Lung (tissue), 11 donors: ENCODE measurements at regions not wholly inside any gene's neighbourhood (a gene's known extent, or its start where the extent isn't known, plus 50 kb on each side); places are given as distances from the start of the nearest gene placed in this dataset.
A peak's percentile ranks its signal among the peaks of the same experiment; 100 is the strongest.

Experiments used
- ATAC-seq: fragments of 200-7000 bp; cut with Tn5 transposase; one replicate; pipeline ENCODE4 v1.9.1; 2020; ENCODE audit warnings: moderate number of reproducible peaks; ENCODE audit not compliant: insufficient read depth, low FRiP score
- DNase-seq, 3 donors: peaks; one replicate each; pipeline ENCODE4 v3.0.0-alpha.2; 2013 to 2017
- H3K27ac ChIP-seq, 2 donors: one replicate each; pipeline ENCODE4 v1.5.1; 2013; ENCODE audit warnings: mild to moderate bottlenecking in 2 of 2, moderate library complexity in 2 of 2, control low read depth in 1 of 2, inconsistent platforms in 1 of 2, low read depth in 1 of 2, low read length in 1 of 2
- H3K27me3 ChIP-seq, 3 donors: one replicate each; pipeline ENCODE4 v1.5.1; 2013; ENCODE audit warnings: low read length in 2 of 3; ENCODE audit not compliant: control insufficient read depth in 3 of 3, insufficient read depth in 3 of 3
- H3K36me3 ChIP-seq, 4 donors: one replicate each; pipeline ENCODE4 v1.5.1; 2013; ENCODE audit warnings: low read length in 4 of 4, mild to moderate bottlenecking in 1 of 4, moderate library complexity in 1 of 4; ENCODE audit not compliant: control insufficient read depth in 4 of 4, insufficient read depth in 4 of 4
- H3K4me1 ChIP-seq, 5 donors: one replicate each; pipeline ENCODE4 v1.5.1; 2013; ENCODE audit warnings: low read length in 5 of 5, mild to moderate bottlenecking in 2 of 5, moderate library complexity in 1 of 5; ENCODE audit not compliant: control insufficient read depth in 5 of 5, insufficient read depth in 5 of 5
- H3K4me3 ChIP-seq: one replicate; pipeline ENCODE4 v1.5.1; 2013; ENCODE audit warnings: mild to moderate bottlenecking, control low read depth, moderate library complexity
- H3K9ac ChIP-seq, 2 donors: one replicate each; pipeline ENCODE4 v1.5.1; 2013; ENCODE audit warnings: low read length in 2 of 2, control low read depth in 1 of 2; ENCODE audit not compliant: insufficient read depth in 1 of 2
- H3K9me3 ChIP-seq, 4 donors: one replicate each; pipeline ENCODE4 v1.5.1; 2013; ENCODE audit warnings: low read length in 3 of 4, mild to moderate bottlenecking in 1 of 4, moderate library complexity in 1 of 4; ENCODE audit not compliant: control insufficient read depth in 4 of 4, insufficient read depth in 3 of 4
- WGBS, 2 donors: extraction: QIAGEN DNeasy Blood & Tissue Kit; methylation state at CpG; one replicate each; pipeline ENCODE4 v1.1.7; 2013; 5-methylcytosine and 5-hydroxymethylcytosine counted together
- TF ChIP-seq, protein P1 (sequence below): IDR thresholded peaks from 2 replicates; pipeline ENCODE4 v1.5.1; 2012; ENCODE audit warnings: mild to moderate bottlenecking; ENCODE audit errors: control extremely low read depth, extremely low read depth
- donor health status: control.
- donor health status: control.
- donor health status: Bipolar disorder and iron deficiency.
- donor health status: healthy.
- donor health status: DM: yes; HTN: yes; CAD: no.

DNA sequence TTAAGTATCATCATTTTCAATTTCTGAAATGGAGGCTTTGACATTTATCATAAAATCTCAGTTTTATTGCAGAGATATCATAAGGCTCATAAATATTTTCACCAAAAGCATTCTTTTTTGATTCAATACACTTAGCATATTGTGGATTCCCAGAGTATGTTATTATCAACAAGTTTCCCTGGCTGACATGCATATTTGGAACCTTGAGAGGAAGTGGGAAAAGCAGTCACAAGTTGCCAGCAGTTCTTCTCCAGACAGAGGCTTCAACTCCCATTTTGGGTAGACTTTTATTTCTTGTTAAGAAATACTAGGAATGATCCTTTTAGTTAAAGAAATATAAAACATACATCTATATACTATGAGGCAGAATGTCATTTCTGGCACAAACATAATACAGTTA, 236.5 kb downstream of the ASXL3 start:
- H3K36me3 ChIP-seq = no peaks in the 10 kb centered on the region
- H3K27me3 ChIP-seq = no peaks in the 10 kb centered on the region
- peaks cover 0 to 9% (median 0%) of the 10 kb centered on the region in 5 donors for H3K4me1 ChIP-seq
- ATAC-seq (no peak), DNase-seq (peak in 1 of 3 donors; percentile 35)
- H3K9me3 ChIP-seq = peaks cover 0 to 7% (median 0%) of the 10 kb centered on the region in 4 donors
- H3K9ac ChIP-seq = no peak overlapping the region
- H3K27ac ChIP-seq = no peak overlapping the region
- no peak overlapping the region for H3K4me3 ChIP-seq
- TF ChIP-seq, protein P1, sequence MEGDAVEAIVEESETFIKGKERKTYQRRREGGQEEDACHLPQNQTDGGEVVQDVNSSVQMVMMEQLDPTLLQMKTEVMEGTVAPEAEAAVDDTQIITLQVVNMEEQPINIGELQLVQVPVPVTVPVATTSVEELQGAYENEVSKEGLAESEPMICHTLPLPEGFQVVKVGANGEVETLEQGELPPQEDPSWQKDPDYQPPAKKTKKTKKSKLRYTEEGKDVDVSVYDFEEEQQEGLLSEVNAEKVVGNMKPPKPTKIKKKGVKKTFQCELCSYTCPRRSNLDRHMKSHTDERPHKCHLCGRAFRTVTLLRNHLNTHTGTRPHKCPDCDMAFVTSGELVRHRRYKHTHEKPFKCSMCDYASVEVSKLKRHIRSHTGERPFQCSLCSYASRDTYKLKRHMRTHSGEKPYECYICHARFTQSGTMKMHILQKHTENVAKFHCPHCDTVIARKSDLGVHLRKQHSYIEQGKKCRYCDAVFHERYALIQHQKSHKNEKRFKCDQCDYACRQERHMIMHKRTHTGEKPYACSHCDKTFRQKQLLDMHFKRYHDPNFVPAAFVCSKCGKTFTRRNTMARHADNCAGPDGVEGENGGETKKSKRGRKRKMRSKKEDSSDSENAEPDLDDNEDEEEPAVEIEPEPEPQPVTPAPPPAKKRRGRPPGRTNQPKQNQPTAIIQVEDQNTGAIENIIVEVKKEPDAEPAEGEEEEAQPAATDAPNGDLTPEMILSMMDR = no peak

DNA sequence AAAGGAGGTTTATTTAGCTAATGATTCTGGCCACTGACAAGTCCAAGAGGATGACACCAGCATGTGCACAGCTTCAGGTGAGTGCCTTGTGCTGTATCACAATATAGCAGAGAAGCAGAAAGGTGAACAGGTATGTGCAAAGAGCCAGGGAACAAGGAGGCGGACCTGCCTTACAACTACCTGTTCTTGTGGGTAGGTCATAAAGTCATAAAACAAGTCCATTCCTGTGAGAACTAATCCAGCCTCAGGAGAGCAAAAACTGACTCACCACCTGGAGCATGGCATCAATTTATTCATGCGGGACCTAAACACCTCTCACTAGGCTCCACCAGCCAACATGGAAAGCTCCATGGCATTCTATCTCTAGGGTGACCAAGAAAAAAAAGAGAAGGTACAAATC, 234.2 kb downstream of the ASXL3 start:
- no peak for ATAC-seq

DNA sequence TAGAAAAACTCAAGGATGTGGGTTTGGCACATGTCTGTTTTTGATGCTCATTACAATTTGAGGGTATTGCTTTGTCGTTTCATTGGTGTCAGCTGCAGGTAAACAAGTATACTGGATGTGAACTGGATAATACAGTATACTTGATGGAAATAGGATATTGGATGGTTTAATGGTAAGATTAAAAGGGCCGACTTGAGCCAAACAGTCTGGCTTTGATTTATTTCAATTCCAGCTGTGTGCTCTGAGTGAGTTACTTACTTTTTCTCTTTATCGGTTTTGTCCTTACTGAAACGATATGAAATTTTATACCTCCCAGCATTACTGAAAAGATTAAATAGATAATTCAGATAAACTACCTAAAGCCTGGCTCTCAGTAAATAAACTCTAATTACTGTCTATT, 227.6 kb downstream of the ASXL3 start:
- TF ChIP-seq, protein P1 = no peak
- Histone ChIP-seq H3K4me1 (peaks cover 0 to 4% (median 0%) of the 10 kb centered on the region in 5 donors), H3K27ac (no peak overlapping the region), H3K36me3 (no peaks in the 10 kb centered on the region), H3K27me3 (no peaks in the 10 kb centered on the region), H3K9ac (no peak overlapping the region), H3K4me3 (no peak overlapping the region), H3K9me3 (no peaks in the 10 kb centered on the region)
- ATAC-seq (no peak), DNase-seq (peak in 1 of 3 donors; percentile 47)
- 69 to 74% methylated on average over 4 of the region's 4 CpGs for WGBS, 2 donors

More for the DNA sequence above, 234.2 kb downstream of the ASXL3 start:
- 84 to 94% methylated on average over 2 of the region's 2 CpGs for whole genome bisulfite sequencing, 2 donors
- no peak for DNase-seq
- Histone ChIP-seq H3K9me3 (no peaks in the 10 kb centered on the region), H3K4me3 (no peak overlapping the region), H3K4me1 (peaks cover 0 to 9% (median 0%) of the 10 kb centered on the region in 5 donors), H3K9ac (no peak overlapping the region), H3K27ac (no peak overlapping the region), H3K27me3 (no peaks in the 10 kb centered on the region), H3K36me3 (no peaks in the 10 kb centered on the region)
- TF ChIP-seq, protein P1 = no peak

DNA sequence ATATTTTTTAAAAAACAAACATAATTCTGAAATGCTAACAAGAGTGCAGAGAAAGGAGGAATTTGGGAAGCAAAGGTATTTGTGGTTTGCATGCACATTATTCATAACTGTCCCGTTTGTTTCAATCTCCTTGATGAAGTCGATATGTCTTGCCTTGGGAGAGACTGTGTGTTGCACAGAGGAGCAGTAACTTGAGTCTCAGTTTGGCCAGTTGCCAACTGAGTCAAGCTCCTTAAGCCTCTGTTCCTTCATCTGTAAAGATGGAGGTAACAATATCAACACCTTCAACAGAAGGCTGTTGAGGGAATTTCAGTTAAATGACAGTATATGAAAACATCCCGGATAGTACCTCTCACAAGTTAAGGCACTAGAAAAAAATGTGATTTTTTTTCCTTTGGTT, 226.2 kb downstream of the ASXL3 start:
- no peak overlapping the region for H3K4me3 ChIP-seq
- no peaks in the 10 kb centered on the region for H3K36me3 ChIP-seq
- H3K4me1 ChIP-seq = peaks cover 0 to 4% (median 0%) of the 10 kb centered on the region in 5 donors
- WGBS, 2 donors = 41 to 70% methylated on average over 3 of the region's 3 CpGs
- ATAC-seq = no peak
- TF ChIP-seq, protein P1 = no peak
- no peak overlapping the region for H3K9ac ChIP-seq
- H3K27me3 ChIP-seq = no peaks in the 10 kb centered on the region
- no peak overlapping the region for H3K27ac ChIP-seq
- no peaks in the 10 kb centered on the region for H3K9me3 ChIP-seq
- peak; percentile 31 to 70 (median 43) for DNase-seq
